HAP-1 (cell line): ENCODE measurements at regions not wholly inside any gene's neighbourhood (a gene's known extent, or its start where the extent isn't known, plus 50 kb on each side); places are given as distances from the start of the nearest gene placed in this dataset.

Experiments
- DNase-seq, 2 experiments: peaks; one replicate each; pipeline ENCODE4 v3.0.0-alpha.2; 2016 to 2020; ENCODE audit warnings: low spot score in 2 of 2
- H3K27me3 ChIP-seq: fragments of 250-450 bp; sonication (Bioruptor Pico); 2 replicates; pipeline ENCODE4 v1.5.1; 2020; ENCODE audit warnings: low read depth, mild to moderate bottlenecking, moderate library complexity
- H3K36me3 ChIP-seq: fragments of 250-450 bp; sonication (Bioruptor Pico); replicated peaks from 2 replicates; pipeline ENCODE4 v1.5.1; 2020; ENCODE audit warnings: mild to moderate bottlenecking
- H3K4me1 ChIP-seq: fragments of 250-450 bp; sonication (Bioruptor Pico); 2 replicates; pipeline ENCODE4 v1.5.1; 2020; ENCODE audit warnings: mild to moderate bottlenecking
- H3K4me3 ChIP-seq: fragments of 250-450 bp; sonication (Bioruptor Pico); 2 replicates; pipeline ENCODE4 v1.5.1; 2020; ENCODE audit warnings: mild to moderate bottlenecking, moderate library complexity
- H3K9me3 ChIP-seq: fragments of 250-450 bp; sonication (Bioruptor Pico); 2 replicates; pipeline ENCODE4 v1.5.1; 2020; ENCODE audit warnings: mild to moderate bottlenecking, moderate library complexity
- in situ Hi-C: fragments of 300-500 bp; cut with MboI; formaldehyde crosslinking; loops from 3 replicates; pipeline ENCODE4 v1.14.3; 2020; ENCODE audit warnings: low sequenced_read_pairs, inconsistent platforms, mixed read lengths

DNA sequence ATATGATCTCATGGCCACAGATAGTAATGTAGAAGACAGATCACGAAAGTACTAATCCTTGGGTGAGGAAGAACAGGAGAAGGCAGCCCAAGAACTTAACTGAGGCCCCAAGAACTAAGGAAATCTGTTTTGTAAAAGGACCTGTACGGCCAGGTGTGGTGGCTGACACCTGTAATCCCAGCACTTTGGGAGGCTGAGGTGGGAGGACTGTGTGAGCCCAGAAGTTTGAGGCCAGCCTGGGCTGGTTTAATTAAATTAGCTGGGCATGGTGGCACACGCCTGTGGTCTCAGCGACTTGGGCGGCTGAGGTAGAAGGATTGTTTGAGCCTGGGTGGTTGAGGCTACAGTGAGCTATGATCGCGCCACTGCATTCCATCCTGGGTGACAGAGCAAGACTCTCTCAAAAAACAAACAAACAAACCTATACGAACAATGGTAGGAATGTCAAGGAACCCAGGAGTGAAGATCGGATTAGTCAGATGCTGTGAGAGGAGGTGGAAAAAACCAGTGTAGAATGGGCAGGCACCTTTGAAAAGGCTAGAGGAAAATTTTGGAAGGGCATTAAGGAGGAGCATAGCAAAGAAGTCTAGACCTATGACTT lies 283.8 kb upstream of the DMRT1 start:
- Histone ChIP-seq H3K27me3 (no peaks in the 10 kb centered on the region), H3K4me3 (no peak overlapping the region), H3K36me3 (no peaks in the 10 kb centered on the region), H3K4me1 (peaks cover 6% of the 10 kb centered on the region; the same call in 1 of the 2 replicates), H3K9me3 (no peaks in the 10 kb centered on the region)
- in situ Hi-C loops, result no loop called here
- DNase-seq, result peak in 1 of 2 experiments; percentile 27

DNA sequence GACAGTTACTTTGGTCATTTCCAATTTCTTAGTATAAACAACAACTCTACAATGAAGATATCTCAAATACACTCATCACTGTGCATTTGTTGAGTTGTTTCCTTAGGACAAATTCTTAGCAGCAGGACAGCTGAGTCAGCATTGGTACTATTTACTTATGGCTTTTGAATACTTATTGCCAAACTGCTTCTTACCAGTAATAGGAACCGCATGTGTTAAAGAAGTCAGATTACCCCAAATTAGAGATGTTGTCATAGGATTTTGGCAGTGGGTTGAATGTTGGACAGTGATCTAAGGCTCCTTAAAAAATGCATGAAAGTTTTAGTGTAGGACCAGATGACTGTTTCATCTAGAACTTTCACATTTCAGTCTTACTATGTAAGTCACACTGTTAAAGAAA lies 280.1 kb upstream of the DMRT1 start:
- no peaks in the 10 kb centered on the region for H3K27me3 ChIP-seq
- H3K9me3 ChIP-seq, result no peaks in the 10 kb centered on the region; the same call in 1 of the 2 replicates
- DNase-seq, result no peak
- peaks cover 2% of the 10 kb centered on the region; the same call in 1 of the 2 replicates for H3K4me1 ChIP-seq
- in situ Hi-C loops, result no loop called here
- no peaks in the 10 kb centered on the region for H3K36me3 ChIP-seq
- H3K4me3 ChIP-seq, result no peak overlapping the region

DNA sequence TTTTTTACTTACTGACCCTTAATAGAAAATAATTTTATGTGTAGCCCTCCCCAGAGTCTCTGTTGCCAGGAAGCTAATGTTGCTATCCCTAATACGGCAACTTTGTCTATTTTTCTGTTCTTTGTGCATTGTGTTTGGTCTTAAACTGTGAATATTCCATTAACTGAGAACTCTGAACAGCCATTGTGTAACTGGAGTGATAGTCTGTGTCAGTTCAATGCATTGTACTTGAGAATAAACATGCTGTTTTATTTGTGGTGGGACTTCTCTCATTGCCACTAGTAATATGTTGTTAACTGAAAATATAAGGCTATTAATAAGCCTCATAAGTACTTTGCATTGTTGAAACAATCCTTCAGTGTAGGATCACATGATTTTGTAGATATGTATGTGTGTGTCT lies 278.3 kb upstream of the DMRT1 start:
- Histone ChIP-seq H3K9me3 (peaks cover 2% of the 10 kb centered on the region; the same call in 1 of the 2 replicates), H3K27me3 (no peaks in the 10 kb centered on the region), H3K4me1 (no peaks in the 10 kb centered on the region), H3K36me3 (no peaks in the 10 kb centered on the region), H3K4me3 (no peak overlapping the region)
- in situ Hi-C loops, result no loop called here
- DNase-seq, result no peak

DNA sequence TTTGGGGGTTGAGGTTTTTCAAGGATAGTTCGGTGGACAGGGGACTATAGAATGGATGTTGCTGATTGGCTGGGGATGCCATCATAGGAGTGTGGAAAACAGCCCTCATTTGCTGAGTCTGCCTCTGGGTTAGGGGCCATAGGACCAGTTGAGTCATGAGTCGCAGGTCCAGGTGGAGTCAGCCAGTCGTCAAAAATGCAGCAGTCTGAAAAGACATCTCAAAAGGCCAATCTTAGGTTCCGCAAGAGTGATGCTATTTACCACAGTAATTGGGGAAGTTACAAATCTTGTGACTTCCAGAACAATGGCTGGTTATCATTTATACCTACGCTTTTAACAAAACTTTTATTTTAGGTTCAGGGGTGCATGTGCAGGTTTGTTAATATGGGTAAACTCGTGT lies 276.0 kb upstream of the DMRT1 start:
- in situ Hi-C loops, result no loop called here
- Histone ChIP-seq H3K4me3 (no peak overlapping the region), H3K36me3 (no peaks in the 10 kb centered on the region), H3K9me3 (peaks cover 2% of the 10 kb centered on the region; the same call in 1 of the 2 replicates), H3K27me3 (no peaks in the 10 kb centered on the region), H3K4me1 (peaks cover 7% of the 10 kb centered on the region)
- DNase-seq, result no peak

DNA sequence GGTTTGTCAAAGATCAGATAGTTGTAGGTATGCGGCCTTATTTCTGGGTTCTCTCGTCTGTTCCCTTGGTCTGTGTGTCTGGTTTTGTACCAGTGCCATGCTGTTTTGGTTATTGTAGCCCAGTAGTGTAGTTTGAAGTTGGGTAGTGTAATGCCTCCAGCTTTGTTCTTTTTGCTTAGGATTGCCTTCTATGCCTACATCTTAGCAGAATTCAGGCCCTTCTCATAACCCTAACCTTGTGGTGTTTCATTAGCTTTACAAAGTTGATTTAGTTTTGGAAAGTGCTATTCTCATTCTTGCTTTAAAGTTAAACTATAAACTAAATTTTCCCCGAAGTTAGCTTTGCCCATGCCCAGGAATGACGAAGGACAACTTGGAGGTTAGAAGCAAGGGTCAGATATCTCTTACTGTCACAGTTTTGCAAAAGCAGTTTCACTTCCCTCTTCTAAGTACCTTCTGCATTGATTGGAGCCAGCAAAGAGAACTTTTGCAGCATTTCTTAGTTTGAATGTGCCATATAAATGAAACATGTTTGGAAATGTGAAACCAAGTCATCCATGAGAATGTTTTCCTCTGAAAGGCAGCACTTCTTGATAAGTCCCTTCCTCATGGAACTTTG lies 274.3 kb upstream of the DMRT1 start:
- in situ Hi-C loops, result no loop called here
- Histone ChIP-seq H3K27me3 (no peaks in the 10 kb centered on the region), H3K4me1 (peaks cover 20% of the 10 kb centered on the region), H3K9me3 (peaks cover 2% of the 10 kb centered on the region; the same call in 1 of the 2 replicates), H3K36me3 (no peaks in the 10 kb centered on the region), H3K4me3 (no peak overlapping the region)
- DNase-seq, result no peak

DNA sequence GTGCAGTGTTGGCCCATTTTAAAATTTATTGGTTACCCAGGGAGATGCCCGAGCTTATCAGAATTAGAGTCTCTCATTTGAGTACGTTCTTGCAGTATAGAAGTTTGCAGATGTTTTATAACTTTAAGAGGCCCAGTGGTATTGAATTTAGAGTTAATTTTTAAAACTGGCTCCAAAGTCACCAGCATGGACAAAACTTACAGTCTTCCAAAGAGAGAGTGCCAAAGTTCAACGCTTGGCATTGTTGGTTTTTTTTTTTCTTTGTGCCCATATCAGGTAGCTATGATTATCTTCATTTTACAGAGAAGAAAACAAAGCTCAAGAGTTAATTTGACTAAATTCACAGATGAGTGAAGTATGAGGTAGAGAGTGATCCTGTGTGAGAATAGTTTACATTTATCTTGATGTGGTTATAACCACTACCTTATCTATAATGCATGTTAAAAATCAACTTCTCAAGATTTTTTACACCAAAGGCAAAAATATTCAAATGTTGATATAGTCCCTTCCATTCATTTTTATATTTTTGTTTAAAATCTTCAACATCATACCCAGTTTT lies 273.7 kb upstream of the DMRT1 start:
- Histone ChIP-seq H3K36me3 (no peaks in the 10 kb centered on the region), H3K4me3 (no peak overlapping the region), H3K27me3 (no peaks in the 10 kb centered on the region), H3K9me3 (peaks cover 2% of the 10 kb centered on the region; the same call in 1 of the 2 replicates), H3K4me1 (peaks cover 23% of the 10 kb centered on the region)
- in situ Hi-C loops, result no loop called here
- no peak for DNase-seq

DNA sequence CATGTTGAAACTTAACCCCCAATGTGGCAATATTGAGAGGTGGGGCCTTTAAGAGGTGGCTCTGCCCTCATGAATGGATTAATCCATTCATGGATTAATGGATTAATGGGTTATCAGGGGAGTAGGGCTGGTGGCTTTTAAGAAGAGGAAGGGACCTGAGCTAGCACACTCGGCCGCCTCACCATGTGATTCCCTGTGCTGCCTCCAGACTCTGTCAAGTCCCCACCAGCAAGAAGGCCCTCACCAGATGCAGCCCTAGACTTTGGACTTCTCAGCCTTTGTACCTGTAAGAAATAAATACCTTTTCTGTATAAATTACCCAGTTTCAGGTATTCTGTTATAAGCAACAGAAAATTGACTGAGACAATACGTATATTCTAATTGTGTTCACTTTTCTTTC lies 272.2 kb upstream of the DMRT1 start:
- Histone ChIP-seq H3K9me3 (peaks cover 2% of the 10 kb centered on the region; the same call in 1 of the 2 replicates), H3K4me1 (peaks cover 37% of the 10 kb centered on the region), H3K4me3 (no peak overlapping the region), H3K36me3 (no peaks in the 10 kb centered on the region), H3K27me3 (no peaks in the 10 kb centered on the region)
- no peak for DNase-seq
- in situ Hi-C loops, result no loop called here

DNA sequence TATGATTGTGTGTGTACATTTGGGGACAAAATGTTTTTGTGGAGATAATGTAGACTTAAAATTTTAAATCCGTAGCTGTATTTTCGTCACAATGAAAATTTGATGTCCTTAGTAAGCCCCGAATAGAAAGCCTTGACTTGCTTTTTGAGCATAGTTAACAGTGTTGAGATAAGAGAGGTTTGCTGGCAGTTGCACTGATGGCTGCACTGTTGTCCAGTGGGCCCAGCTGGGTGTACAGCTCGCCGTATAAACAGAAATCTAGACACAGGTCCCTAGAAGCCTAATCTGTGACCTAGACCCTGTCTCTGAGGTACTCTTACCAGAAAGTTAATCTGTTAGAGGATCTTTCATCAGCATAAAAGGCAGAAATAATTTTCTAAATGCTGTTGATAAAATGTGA lies 271.3 kb upstream of the DMRT1 start:
- no peak for DNase-seq
- in situ Hi-C loops, result no loop called here
- Histone ChIP-seq H3K36me3 (no peaks in the 10 kb centered on the region), H3K9me3 (peaks cover 2% of the 10 kb centered on the region; the same call in 1 of the 2 replicates), H3K4me3 (no peak overlapping the region), H3K4me1 (peaks cover 46% of the 10 kb centered on the region), H3K27me3 (no peaks in the 10 kb centered on the region)

DNA sequence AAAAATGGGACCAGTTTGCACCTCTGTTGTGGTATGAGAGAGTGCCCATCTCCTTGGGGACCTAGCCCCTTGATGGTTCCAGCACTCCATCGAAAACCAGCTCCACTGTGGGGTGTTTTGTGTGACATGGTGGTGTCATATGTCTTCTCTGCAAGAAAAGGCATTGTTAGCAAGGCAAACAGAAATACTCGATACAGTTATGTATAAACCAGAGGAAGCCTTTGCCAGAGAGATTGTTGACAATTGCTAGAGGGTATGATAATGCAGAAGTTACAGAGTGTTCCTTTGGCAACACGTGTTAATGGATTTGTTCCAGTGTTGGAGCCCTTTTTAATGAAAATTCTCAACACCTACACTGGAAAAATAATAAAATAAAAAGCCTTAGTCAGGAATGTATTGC lies 270.4 kb upstream of the DMRT1 start:
- Histone ChIP-seq H3K36me3 (no peaks in the 10 kb centered on the region), H3K4me1 (peaks cover 46% of the 10 kb centered on the region), H3K4me3 (no peak overlapping the region), H3K27me3 (no peaks in the 10 kb centered on the region), H3K9me3 (peaks cover 2% of the 10 kb centered on the region; the same call in 1 of the 2 replicates)
- peak; percentile 53 to 65 for DNase-seq
- in situ Hi-C loops, result no loop called here

DNA sequence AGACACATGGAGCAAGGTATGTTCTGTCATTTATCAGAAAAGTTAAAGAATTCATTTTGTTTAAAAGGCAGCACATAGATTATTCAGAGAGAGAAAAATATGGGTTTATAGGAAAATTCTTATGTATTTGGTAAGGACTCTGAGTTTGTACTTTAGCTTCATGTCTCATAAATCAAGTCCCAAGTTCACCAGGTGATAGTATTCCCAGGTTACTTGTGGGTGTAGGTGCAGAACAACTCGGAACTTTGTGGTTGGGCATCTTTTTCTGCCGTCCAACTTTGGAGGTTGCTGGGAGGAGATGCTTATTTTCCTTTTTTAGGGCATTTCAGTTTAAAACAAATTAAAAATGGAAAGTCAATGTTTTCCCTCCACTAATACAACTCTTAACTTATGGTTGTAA lies 269.8 kb upstream of the DMRT1 start:
- no peak overlapping the region for H3K4me3 ChIP-seq
- H3K4me1 ChIP-seq, result peaks cover 46% of the 10 kb centered on the region
- in situ Hi-C loops, result no loop called here
- peaks cover under 1% of the 10 kb centered on the region; the same call in 1 of the 2 replicates for H3K9me3 ChIP-seq
- DNase-seq, result no peak
- H3K27me3 ChIP-seq, result no peaks in the 10 kb centered on the region
- no peaks in the 10 kb centered on the region for H3K36me3 ChIP-seq

DNA sequence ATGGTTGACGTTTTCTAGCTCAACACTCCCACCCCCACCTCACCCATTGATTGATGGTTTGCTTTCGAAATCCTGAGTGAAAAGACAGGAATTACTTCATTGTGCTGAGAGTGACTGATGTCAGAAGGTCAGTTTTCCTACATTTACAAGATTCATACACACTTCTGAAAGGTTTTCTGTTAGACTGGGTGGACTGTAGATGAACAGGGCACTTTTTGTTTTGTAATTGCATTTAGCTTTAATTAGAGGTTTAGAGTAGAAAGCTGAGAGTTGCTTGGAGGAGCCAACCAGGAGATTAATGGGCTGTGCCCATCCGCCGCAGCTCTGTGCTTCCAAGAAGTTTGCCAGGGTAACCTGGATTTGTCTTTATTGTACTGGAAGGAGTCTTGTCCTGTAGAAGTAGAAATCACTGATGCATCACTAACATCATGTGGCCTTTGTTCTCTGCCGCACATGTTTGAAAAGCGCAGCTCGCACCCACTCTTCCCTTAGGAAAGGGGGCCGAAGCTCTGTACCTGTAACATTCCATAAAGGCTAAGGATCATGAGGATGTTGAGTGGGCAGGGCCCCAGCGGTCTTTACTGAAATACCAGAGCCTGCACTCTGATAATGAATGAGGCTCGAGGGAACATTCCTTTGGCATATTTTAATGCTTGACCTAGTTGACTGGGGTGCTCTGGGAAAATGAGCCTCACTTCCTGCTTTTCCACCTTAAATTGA lies 267.6 kb upstream of the DMRT1 start:
- Histone ChIP-seq H3K9me3 (no peaks in the 10 kb centered on the region), H3K4me3 (0 out of 2 replicates have a peak overlapping the region, but pooled peaks have one; percentile 3), H3K4me1 (peaks cover 46% of the 10 kb centered on the region), H3K36me3 (no peaks in the 10 kb centered on the region), H3K27me3 (no peaks in the 10 kb centered on the region)
- in situ Hi-C loops, result no loop called here
- DNase-seq, result peak; percentile 69 to 81

DNA sequence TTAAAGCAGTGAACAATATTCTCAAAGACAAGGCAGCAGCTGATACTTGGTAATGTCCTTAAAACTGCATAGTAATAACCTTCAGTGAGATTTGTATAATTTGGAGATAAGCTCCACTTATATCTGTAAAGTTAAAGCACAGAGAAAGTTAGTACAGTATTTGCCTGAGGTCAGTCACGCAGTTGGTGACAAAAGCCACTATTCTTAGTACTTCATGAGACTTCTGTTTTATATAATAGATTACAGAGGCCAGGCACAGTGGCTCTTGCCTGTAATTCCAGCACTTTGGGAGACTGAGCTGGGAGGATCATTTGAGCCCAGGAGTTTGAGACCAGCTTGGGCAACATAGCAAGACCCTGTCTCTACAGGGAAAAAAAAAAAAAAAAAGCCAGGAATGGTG lies 266.4 kb upstream of the DMRT1 start:
- in situ Hi-C loops, result no loop called here
- DNase-seq, result no peak
- Histone ChIP-seq H3K36me3 (no peaks in the 10 kb centered on the region), H3K4me3 (no peak overlapping the region), H3K9me3 (no peaks in the 10 kb centered on the region), H3K4me1 (peaks cover 43% of the 10 kb centered on the region), H3K27me3 (no peaks in the 10 kb centered on the region)

DNA sequence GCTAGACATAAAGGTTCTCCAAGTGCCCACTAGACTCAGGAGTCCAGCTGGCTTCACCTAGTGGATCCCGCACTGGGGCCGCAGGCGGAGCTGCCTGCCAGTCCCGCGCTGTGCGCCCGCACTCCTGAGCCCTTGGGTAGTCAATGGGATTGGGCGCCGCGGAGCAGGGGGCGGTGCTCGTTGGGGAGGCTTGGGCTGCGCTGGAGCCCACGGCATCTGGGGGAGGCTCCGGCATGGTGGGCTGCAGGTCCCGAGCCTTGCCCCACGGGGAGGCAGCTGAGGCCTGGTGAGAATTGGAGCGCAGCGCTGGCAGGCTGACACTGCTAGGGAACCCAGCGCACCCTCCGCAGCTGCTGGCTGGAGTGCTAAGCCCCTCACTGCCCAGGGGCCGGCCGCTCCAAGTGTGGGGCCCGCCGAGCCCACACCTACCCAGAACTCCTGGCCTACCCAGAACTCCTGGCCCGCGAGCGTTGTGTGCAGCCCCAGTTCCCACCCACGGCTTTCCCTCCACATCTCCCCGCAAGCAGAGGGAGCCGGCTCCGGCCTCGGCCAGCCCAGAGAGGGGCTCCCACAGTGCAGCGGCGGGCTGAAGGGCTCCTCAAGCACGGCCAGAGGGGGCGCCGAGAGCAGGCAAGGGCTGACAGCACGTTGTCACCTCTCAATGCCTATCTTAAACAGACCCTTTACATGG lies 260.7 kb upstream of the DMRT1 start:
- Histone ChIP-seq H3K4me1 (no peaks in the 10 kb centered on the region), H3K4me3 (no peak overlapping the region), H3K9me3 (no peaks in the 10 kb centered on the region), H3K36me3 (no peaks in the 10 kb centered on the region), H3K27me3 (no peaks in the 10 kb centered on the region)
- in situ Hi-C loops, result no loop called here
- no peak for DNase-seq
